NCI-H526 treated with DMSO at 0.1 percent for 48 hours (cell line): ENCODE measurements at regions not wholly inside any gene's neighbourhood (a gene's known extent, or its start where the extent isn't known, plus 50 kb on each side); places are given as distances from the start of the nearest gene placed in this dataset.
A peak's percentile ranks its signal among the peaks of the same experiment; 100 is the strongest.

Experiments
- DNase-seq: peaks from one replicate; lab custom pipeline; 2025; lab: John Stamatoyannopoulos, UW

DNA sequence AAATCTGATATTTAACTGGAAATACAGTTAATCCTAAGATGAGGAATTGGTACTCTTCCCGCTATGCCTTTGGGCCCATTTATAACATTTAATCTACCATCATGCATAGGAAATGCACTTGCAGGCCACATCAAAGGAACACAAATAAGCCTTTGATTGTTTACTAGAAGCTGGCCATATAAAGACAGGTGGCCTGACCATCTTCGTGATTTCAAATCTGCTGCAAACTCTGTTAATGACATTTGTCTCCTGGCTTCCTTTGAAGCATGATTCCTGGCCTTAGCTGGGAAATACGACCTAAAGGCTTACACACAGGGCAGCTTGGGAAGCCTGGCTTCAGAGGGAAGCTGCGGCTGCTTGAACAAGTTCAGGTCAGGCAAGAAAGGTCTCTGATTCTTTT lies 552.1 kb downstream of the CDH26 start:
- no peak for DNase-seq

DNA sequence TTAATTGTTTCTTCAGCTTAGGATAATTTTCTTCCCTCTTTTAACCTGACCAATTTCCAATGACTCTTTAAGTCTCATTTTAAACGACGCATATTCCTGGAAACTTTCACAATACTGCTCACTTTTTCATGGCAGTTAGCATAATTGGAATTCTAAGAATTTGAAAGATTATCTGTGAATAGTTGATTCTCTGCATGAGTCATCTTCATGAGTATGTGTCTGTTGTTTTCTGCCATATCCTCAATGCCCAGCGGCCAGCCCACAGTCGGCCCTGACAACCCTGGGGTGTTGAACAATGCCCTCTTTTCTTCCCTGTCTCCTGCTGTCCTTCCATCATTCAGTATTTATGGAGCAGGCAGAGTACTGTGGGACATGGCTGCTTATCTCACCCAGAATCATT lies 554.2 kb downstream of the CDH26 start:
- DNase-seq: no peak

DNA sequence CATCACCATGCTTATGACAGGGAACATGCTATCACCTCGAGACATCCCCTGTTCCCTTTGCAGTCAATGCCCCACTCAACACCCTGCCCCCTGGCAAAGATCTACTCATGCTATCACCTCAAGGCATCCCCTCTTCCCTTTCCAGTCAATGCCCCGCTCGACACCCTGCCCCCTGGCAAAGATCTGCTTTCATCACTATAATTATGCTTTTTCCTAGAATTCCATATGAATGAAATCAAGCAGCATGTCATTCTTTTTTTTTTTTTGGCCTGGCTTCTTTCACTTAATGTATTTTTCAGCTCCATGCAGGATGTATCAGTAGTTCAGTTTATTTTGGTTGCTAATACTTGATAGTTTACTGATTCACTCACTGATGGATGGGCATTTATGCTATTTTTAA lies 554.9 kb downstream of the CDH26 start:
- DNase-seq: no peak

DNA sequence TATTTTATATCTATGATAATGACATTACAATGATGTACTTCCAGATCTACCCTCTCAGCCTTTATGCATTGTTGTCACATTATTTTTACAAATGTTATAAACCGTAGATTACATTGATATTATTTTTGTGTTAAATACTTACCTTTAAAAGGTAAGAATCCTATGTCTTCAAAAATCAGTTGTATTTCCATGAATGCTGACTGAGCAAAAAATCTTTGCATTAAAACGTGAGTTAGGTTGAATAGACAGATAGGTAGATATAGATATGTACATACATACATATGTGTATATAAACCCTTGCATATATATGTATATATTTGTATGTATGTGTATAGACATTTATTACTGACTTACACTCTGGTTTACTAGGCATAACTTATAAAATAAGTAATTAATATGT lies 558.2 kb downstream of the CDH26 start:
- DNase-seq: no peak

DNA sequence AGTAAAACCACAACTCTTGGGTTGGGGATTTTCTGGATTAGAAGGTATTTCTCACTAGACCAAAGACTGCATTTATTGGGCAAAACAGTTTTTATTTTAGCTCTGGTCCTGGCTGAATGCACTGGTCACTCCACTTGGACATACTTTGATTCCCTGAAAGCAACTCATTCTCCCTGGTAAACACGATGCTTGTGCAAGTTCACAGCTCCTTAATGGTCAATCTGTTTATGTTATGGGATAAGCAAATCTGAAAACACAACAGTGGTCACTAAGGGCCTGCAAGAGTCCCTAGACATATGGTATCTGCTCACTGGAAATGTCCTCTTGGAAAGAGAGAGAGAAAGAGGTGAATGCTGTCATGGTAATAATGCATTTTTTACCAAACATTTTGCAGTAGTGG lies 559.8 kb downstream of the CDH26 start:
- no peak for DNase-seq

DNA sequence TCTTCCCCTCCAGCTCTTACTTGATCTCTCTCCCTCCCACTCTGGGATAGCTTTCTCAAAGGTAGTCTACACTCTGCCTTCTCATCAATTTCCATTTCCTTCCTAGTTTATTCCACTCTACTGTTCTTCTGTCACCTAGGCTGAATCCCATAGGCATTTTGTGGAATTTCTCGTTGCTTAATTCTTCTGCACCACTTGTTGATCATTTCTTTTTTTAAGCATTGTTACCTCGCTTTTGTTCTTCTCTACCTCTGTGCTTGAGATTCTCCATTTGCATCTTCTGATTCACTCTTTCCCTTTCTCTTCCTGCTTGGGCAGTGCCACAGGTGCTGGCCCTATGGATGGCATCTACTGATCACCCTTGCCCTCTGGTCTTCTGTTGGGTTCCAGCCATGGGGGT lies 567.2 kb downstream of the CDH26 start:
- DNase-seq: no peak

DNA sequence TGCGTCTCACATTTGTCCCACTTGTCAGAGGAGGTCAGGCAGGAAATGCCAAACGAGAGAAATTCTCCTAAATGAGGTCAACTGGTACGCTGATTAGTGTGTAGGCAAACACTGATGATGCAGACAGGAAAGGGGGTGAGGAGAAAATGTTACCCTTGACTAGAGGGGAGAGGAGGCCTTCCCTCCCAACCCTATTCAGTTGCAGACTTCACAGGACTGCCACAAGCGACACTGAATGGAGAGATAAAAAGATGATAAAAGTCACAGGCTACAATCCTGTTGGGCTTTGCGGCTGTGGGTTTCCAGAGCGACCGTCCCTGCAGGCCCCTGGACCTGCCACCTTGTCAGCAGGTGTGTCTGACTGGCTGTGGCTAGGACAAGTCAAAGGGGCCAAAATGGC lies 569.4 kb downstream of the CDH26 start:
- DNase-seq: no peak

DNA sequence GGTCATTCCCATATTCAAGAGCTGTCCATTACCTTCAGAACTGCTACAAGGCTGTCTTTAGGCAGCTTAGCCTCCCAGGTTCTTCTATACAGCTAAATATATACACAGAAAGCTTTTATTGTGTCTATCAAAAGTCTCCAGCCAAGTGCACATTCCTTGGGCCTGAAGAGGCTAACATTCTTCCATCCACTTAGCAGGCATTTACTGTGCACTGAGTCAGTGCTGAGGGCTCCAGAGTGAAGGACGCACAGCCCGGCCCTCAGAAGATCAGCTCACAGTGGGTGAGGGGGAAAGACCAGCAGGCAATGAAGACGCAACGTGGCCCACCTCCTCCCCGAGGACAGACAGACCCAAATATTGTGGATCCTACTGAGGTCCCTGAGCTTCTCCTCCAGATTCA lies 569.9 kb downstream of the CDH26 start:
- DNase-seq: no peak

DNA sequence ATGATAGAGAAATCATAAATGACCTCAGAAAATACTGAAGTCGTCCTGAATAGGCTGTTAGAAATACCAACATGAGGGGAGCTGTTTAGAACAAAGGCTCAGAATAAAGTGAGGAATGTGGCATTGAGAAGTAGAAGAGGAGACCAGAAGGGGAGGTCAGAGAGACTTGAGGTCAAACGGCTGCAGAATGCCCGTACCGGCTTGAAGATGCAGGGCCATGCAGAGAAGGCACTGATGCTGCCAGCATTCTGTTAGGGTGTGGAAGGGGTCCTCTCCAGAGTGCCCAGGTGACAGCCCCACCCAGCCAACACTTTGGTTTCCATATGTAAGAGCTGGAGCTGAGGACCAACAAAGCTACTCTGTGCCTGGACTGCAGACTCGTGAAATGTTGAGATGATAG lies 570.9 kb downstream of the CDH26 start:
- no peak for DNase-seq

DNA sequence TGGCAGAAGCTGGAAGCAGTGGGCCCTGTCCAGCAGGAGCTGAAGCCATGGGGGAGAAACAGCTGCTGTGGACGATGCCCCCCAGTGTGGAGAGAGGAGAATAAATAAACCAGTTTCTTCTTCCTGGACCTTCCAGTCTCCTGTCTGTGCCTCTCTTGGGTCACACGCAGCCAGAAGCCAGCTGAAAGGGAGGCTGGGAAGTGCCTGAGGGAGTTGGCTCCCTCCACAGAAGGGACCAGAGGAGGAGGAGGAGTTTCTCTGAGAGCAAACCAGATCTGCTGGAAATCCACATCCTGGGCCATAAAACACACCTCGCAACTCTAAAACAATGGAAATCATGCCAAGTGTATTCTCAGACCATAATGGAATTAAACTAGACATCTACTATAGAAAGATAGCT lies 577.0 kb downstream of the CDH26 start:
- no peak for DNase-seq

DNA sequence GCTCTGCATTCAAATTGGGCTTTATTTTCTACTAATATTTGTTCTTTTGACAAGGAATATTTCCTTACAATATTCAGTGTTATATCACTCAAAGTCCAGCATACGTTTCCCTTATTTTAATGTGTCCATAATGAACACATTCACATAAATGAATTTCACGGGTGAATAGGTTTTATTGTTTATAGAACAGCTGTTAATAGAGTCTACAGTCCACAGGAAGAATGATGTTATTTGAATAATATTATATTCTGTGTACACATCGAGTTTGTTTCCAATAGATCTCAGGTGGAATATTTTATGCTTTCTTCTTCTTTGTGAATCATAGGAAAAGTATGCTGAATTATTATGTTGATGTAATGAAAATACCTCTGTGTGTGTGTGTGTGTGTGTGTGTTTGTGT lies 582.4 kb downstream of the CDH26 start:
- peak; percentile 94 for DNase-seq

DNA sequence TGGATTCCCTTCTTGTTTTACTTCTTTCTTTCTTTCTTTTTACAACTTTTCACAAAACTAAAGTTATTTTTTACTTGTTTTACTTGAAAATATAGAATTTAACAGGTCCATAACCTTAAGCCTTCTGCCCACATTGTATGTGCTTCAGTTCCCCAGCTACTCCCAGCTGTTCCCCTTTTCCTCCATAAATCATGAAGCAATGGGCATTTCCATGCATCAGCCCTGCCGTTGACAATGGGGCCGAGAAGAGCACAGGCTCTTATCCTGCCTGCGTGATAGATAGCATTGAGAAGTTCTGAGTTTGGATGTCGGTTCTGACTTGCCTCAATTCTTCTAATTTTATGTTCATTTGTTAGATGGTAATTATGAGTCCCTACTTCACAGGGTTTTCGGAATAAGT lies 583.8 kb downstream of the CDH26 start:
- DNase-seq: no peak

DNA sequence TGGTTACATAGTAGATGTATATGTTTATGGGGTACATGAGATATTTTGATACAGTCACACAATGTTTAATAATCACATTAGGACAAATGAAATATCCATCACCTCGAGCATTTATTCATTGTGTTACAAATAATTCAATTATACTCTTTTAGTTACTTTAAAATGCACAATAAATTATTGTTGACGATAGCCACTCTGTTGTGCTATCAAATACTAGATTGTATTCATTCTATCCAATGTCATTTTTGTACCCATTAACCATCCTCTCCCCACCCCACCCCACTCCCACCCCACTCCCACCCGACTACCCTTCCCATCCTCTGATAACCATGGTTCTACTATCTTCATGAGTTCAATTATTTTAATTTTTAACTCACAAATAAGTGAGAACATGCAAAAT lies 585.4 kb downstream of the CDH26 start:
- no peak for DNase-seq

DNA sequence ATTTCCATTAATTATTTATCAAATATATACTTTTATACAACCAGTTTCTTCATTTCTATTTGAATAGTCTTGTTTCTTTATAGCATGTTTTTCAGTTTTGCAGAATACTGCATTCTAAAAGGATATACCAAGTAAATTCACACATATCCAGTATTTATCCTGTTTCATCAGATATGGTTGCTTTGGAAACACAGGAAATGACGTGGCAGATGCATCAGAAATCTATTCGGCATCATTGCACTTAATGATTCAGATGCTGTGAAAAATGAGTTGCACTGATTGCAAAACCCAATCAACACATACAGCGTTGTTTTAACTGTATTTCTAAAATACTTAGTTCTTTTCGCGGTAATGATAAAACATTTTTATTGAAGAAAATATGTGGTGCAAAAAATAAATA lies 594.9 kb downstream of the CDH26 start:
- no peak for DNase-seq

DNA sequence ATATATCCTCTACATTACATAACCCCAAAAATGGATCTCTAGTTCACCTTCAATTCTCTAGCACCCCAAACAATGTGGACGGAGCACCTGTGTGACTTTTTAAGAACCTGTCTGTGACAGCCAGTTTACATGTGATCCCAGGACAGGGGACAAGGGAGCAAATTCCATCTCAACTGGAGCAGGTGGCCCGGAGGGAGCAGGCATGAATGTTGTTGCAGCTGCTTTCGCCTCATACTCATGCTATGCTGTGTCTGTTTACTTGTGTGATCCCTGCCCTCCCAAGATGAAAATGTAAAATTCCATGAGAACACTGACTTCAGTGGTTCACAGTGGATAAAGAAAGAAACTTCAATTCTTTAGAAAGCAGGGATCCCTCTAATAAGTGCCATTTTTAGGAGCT lies 600.3 kb downstream of the CDH26 start:
- DNase-seq: no peak

DNA sequence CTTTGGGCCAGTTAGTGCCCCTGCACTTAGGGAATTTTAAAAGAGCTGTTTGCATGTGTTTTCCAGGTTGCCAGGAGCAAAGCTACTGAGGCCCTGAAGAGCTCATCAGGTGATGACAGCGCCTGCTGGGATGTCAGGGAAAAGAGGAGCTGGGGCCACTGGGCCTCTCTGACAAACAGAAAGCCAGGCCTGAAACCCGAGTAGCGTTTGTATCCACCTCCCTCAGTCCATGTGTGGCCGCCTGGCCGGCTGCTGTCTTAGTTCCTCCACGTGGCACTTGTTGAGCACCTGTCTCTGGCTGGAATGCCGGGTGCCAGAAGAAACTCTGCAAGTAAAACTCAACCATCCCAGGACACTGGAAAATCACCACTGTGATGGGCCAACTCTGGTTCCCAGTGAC lies 601.2 kb downstream of the CDH26 start:
- no peak for DNase-seq

DNA sequence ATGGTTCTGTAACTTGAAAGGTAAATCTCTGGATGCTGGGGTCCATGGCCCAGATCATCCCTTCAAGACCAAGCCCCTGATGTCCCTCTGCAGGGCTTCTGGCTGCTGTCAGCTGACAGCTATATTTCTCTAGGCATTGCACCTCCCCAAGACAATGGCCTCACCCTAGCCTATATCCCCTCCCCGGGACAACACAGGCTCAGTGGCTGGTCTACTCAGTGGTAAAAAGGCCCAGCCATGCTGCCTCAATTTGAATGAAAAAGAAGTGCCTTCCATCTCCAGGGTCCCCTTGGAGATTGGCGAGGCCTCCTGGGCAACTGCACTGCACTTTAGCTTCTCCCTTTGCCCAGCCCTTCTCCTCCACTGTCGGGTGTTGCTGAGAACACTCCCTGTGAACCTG lies 602.8 kb downstream of the CDH26 start:
- DNase-seq: no peak

DNA sequence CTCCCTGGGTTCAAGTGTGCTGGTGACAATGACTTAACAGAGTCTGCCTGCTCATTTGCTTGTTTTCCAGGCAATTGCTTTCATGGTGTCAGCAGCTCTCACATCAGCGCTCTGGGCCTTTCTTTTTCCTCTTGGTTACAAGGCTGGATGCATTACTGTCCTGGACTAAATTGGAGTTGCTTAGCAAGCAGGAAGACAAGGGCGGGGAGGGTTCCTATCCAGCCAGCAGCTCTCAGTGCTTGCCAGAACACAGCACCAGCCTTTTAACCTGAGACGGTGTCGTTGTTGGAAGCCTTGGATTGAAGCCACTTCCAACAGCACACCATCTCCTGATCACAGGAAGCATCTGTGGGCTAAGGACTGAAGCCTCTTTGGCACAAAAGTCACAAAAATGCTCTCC lies 606.9 kb downstream of the CDH26 start:
- no peak for DNase-seq

DNA sequence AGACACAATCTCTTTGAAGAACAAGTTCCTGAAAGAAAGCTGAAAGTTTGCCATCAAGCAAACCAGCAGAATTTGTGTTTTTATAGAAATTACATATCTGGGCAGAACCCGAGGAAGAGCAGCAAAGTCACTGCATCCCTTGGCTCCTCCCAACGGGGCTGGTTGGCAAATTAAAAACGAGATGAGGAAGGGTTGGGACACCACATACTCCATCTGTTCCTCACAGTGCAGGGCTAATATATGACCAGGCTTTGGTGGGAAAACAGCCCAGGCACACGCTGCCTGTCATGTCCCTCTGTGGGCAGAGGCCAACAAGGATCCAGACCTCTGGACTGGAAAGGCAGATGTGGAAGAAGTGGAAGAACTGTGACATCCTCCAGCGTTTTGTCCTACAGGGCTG lies 607.3 kb downstream of the CDH26 start:
- no peak for DNase-seq

DNA sequence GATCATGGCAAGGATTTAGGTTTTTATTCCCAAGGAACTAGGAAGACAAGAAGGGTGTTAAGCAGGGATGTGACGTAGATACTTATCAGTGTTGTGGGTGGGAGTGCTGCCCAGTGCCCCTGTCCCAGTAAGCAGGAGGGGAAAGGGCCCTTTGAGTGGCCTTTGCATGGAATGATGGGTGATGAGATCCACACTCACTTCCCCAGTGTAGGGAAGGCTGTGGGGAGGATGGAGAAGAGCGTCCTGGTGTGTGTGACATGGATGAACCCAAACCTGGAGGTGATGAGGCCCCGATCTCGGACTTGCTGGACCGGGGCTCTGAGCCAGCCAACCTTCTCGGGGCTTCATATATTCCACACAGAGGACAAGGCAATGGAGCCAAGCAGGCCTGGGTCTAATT lies 610.9 kb downstream of the CDH26 start:
- DNase-seq: no peak

DNA sequence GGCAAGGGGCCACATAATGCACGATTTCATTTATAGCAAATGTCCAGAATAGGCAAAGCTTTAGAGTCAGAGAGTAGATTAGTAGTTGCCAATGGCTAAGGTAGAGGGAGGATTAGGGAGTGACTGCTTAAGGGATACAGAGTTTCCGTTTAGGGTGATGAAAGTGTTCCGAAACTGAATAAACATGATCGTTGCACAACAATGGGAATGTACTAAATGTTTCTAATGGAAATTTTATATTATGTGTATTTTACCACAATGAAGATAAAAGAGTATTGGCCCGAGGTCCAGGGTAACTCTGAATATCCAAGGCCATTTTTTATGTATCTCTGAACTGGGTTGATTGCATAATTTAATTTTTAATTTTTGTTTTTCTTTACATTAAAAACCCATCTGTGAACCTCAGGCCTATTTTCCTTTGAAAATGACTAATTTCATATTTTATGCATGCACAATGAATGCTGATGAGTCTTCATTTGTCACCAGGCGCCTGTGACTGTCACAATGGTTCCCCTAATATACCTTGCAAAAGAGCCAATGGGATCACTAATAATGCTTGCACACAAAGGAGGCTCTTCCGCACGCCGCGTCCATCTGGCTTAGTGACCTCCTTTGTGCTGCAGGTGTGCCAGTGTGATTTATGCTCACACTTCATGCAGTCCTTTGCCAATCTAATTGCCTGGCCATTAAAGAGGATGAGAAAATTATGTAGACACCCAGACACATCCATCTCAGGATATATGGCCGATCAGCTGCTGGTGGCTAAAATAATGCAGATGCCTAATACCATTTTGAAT lies 612.5 kb downstream of the CDH26 start:
- DNase-seq: no peak

DNA sequence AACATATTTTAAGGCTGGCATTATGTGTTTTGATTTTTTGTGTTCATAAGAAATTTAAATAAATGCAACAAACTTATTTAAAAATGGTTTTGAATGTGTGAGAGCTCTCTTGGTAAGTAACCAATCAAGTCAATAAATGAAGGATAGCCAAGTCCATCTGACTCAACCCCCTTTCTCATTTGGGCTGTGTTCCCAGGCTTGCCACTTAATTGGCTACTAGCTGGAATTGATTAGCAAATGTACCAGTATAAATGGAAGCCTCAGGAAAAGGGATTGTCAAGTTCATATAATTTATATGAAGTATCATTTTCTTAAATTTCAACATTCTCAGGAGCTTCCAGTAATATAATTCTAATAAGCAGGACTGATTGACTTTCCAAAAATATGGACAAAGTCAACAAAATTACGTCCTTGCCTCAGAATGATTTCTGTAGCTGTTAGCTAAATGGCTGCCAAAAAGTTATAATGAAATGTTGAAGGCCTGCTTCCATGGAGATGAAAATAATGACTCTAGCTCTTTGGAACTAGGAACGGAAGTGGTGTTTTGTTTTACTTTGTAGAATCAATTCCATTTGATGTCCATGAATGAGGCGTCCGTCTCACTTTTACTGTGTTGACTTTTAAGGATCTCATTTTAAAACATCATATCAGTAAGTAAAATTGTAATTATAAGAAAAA lies 614.9 kb downstream of the CDH26 start:
- no peak for DNase-seq

DNA sequence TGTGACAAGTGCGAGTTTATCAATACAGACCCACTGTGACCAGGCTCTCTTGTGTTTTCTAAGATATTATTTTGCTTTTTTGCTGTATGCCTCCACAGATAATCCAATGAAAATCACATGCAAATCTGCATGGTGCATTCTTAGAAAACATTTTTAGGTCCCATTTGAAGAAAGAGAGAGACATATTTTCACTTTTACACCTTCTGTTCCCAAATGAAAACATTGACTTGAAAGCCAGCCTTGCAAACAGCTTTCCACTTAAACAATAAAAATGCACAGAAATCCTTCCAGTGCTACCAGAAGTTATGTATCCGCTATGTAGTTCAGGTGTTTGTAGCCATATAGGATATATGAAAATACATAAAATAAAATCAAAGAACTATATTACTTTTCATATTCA lies 618.0 kb downstream of the CDH26 start:
- no peak for DNase-seq

DNA sequence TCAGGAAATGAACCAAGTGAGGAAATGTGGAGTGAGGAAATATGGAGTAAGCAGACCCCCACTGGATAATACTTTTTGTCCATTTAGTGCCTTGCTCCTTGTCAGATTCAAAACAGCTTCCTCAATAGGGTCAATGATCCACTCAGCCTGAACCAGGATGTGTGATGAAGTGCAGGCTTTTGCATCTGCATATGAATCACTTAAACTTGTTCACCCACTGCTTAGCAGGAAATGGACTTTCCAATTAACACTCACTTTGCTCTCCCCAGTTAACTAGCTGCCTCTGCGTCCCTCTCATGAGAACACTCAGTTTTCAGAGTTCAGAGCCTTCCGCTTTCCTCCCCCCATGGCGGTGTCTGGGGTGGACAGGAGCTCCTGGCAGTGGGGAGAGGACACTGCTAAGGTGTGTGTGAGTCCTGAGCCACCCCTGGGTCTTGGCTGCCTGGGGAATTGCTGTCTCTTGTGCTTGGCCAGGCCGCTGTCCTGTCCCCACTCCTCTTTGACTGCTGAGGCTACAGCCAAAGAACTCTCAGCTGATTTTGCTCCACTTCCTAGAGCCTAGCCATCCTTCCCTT lies 621.8 kb downstream of the CDH26 start:
- no peak for DNase-seq
